Karpas-422 (cell line): ENCODE measurements at regions not wholly inside any gene's neighbourhood (a gene's known extent, or its start where the extent isn't known, plus 50 kb on each side); places are given as distances from the start of the nearest gene placed in this dataset.

ENCODE experiments used
- DNase-seq: peaks from one replicate; pipeline ENCODE4 v3.0.0-alpha.2; 2015
- H2AFZ ChIP-seq: fragments of 200-600 bp; sonication (generic); 2 replicates; pipeline ENCODE4 v1.6.1; 2014; ENCODE audit warnings: antibody characterized with exemption, low read length, mixed read lengths
- H3K27ac ChIP-seq: fragments of 200-600 bp; sonication (generic); 2 replicates; pipeline ENCODE4 v1.5.1; 2014; ENCODE audit warnings: mild to moderate bottlenecking, low read length, moderate library complexity
- H3K27me3 ChIP-seq: fragments of 200-600 bp; sonication (generic); 2 replicates; pipeline ENCODE4 v1.6.1; 2014; ENCODE audit warnings: low read length, mixed read lengths
- H3K36me3 ChIP-seq: fragments of 200-600 bp; sonication (generic); 2 replicates; pipeline ENCODE4 v1.6.1; 2014; ENCODE audit warnings: low read length, mixed read lengths; ENCODE audit not compliant: insufficient read depth
- H3K4me1 ChIP-seq: fragments of 200-600 bp; sonication (generic); 2 replicates; pipeline ENCODE4 v1.6.1; 2014; ENCODE audit warnings: mild to moderate bottlenecking, low read length, mixed read lengths
- H3K4me2 ChIP-seq: fragments of 200-600 bp; sonication (generic); 2 replicates; pipeline ENCODE4 v1.6.1; 2014; ENCODE audit warnings: low read length, low read depth, mild to moderate bottlenecking; ENCODE audit not compliant: poor library complexity, severe bottlenecking
- H3K4me3 ChIP-seq: fragments of 200-600 bp; sonication (generic); 2 replicates; pipeline ENCODE4 v1.5.1; 2014; ENCODE audit warnings: mild to moderate bottlenecking, antibody characterized with exemption, low read length, mixed read lengths
- H3K79me2 ChIP-seq: fragments of 200-600 bp; sonication (generic); 2 replicates; pipeline ENCODE4 v1.6.1; 2014; ENCODE audit warnings: mild to moderate bottlenecking, low read length, mixed read lengths
- H3K9ac ChIP-seq: fragments of 200-600 bp; sonication (generic); 2 replicates; pipeline ENCODE4 v1.6.0; 2014; ENCODE audit warnings: low read length
- H3K9me2 ChIP-seq: fragments of 200-600 bp; sonication (generic), shearing (Covaris generic); replicated peaks from 2 replicates; pipeline ENCODE4 v1.6.0; 2014; ENCODE audit warnings: mild to moderate bottlenecking, low read length, moderate library complexity; ENCODE audit not compliant: insufficient read depth
- H3K9me3 ChIP-seq: fragments of 300-700, 200-600 bp; sonication (generic); 2 replicates; pipeline ENCODE4 v1.6.1; 2014; ENCODE audit warnings: low read length, mixed read lengths
- H4K20me1 ChIP-seq: fragments of 200-600 bp; sonication (generic); 2 replicates; pipeline ENCODE4 v1.6.1; 2014; ENCODE audit warnings: mild to moderate bottlenecking, antibody characterized with exemption, low read length, low read depth; ENCODE audit not compliant: insufficient read depth

- H3K9ac ChIP-seq = no peak overlapping the region
- no peak overlapping the region for H3K4me2 ChIP-seq
- no peaks in the 10 kb centered on the region for H3K9me2 ChIP-seq
- peaks cover 3% of the 10 kb centered on the region; the same call in 1 of the 2 replicates for H3K27me3 ChIP-seq
- no peak overlapping the region for H2AFZ ChIP-seq
- H3K27ac ChIP-seq = no peak overlapping the region
- no peaks in the 10 kb centered on the region for H3K4me1 ChIP-seq
- no peak for DNase-seq
- H3K79me2 ChIP-seq = no peaks in the 10 kb centered on the region
- no peaks in the 10 kb centered on the region for H3K36me3 ChIP-seq
- no peak overlapping the region for H3K4me3 ChIP-seq
- no peaks in the 10 kb centered on the region for H3K9me3 ChIP-seq
- H4K20me1 ChIP-seq = no peaks in the 10 kb centered on the region
Observed at GRCh38 chr10:33539116-33539515, 204.6 kb upstream of the NRP1 start.

- Histone ChIP-seq H3K4me1 (no peaks in the 10 kb centered on the region), H4K20me1 (no peaks in the 10 kb centered on the region), H3K9ac (no peak overlapping the region), H3K9me2 (no peaks in the 10 kb centered on the region), H2AFZ (no peak overlapping the region), H3K9me3 (no peaks in the 10 kb centered on the region), H3K79me2 (no peaks in the 10 kb centered on the region), H3K36me3 (no peaks in the 10 kb centered on the region), H3K4me2 (no peak overlapping the region), H3K27ac (no peak overlapping the region), H3K27me3 (no peaks in the 10 kb centered on the region), H3K4me3 (no peak overlapping the region)
- no peak for DNase-seq
Observed at GRCh38 chr10:33537066-33537465, 202.6 kb upstream of the NRP1 start.

GRCh38 chr10:33536508-33536907 is 202.0 kb upstream of the NRP1 start:
- Histone ChIP-seq H3K9me3 (no peaks in the 10 kb centered on the region), H3K4me1 (no peaks in the 10 kb centered on the region), H3K79me2 (no peaks in the 10 kb centered on the region), H2AFZ (no peak overlapping the region), H3K9me2 (no peaks in the 10 kb centered on the region), H4K20me1 (no peaks in the 10 kb centered on the region), H3K27ac (no peak overlapping the region), H3K36me3 (no peaks in the 10 kb centered on the region), H3K4me3 (no peak overlapping the region), H3K27me3 (no peaks in the 10 kb centered on the region), H3K9ac (no peak overlapping the region), H3K4me2 (no peak overlapping the region)
- no peak for DNase-seq

GRCh38 chr10:33535866-33536265 is 201.4 kb upstream of the NRP1 start:
- H3K9ac ChIP-seq = no peak overlapping the region
- H3K9me2 ChIP-seq = no peaks in the 10 kb centered on the region
- no peaks in the 10 kb centered on the region for H3K4me1 ChIP-seq
- H3K36me3 ChIP-seq = no peaks in the 10 kb centered on the region
- H3K79me2 ChIP-seq = no peaks in the 10 kb centered on the region
- H3K27me3 ChIP-seq = no peaks in the 10 kb centered on the region
- H3K4me3 ChIP-seq = no peak overlapping the region
- no peaks in the 10 kb centered on the region for H4K20me1 ChIP-seq
- H3K9me3 ChIP-seq = no peaks in the 10 kb centered on the region
- H3K27ac ChIP-seq = no peak overlapping the region
- H2AFZ ChIP-seq = no peak overlapping the region
- no peak for DNase-seq
- H3K4me2 ChIP-seq = no peak overlapping the region

DNA sequence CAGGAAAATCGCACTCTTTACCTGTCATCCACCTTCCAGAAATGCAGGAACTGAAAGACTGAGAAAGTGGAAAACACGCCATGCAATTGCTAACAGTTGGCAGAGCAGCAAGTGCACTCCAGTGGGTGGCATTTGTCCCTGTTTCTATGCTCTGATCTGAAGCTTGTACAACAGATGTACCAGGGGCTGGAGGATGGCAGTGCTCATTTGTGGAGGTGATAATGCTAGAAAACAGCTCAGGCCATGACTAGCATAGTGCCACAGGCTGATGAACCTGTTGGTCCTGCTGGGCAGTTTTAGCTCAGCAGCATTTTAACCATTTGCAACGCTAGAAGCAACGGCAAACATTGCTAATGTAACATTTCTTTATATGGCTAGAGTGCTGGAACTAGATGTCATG is 199.9 kb upstream of the NRP1 start:
- H3K4me2 ChIP-seq = no peak overlapping the region

GRCh38 chr10:33533612-33534011 is 199.1 kb upstream of the NRP1 start:
- Histone ChIP-seq H3K9me2 (no peaks in the 10 kb centered on the region), H3K27ac (no peak overlapping the region), H3K79me2 (no peaks in the 10 kb centered on the region), H3K4me3 (no peak overlapping the region), H3K27me3 (no peaks in the 10 kb centered on the region), H4K20me1 (no peaks in the 10 kb centered on the region), H3K9ac (no peak overlapping the region), H2AFZ (no peak overlapping the region), H3K4me1 (no peaks in the 10 kb centered on the region), H3K9me3 (no peaks in the 10 kb centered on the region), H3K4me2 (no peak overlapping the region), H3K36me3 (no peaks in the 10 kb centered on the region)
- no peak for DNase-seq

More for the DNA sequence above, 199.9 kb upstream of the NRP1 start:
- no peaks in the 10 kb centered on the region for H3K36me3 ChIP-seq
- H4K20me1 ChIP-seq = no peaks in the 10 kb centered on the region
- H3K79me2 ChIP-seq = no peaks in the 10 kb centered on the region
- H3K9me3 ChIP-seq = no peaks in the 10 kb centered on the region
- no peak overlapping the region for H3K9ac ChIP-seq
- H3K4me3 ChIP-seq = no peak overlapping the region
- H2AFZ ChIP-seq = no peak overlapping the region
- no peaks in the 10 kb centered on the region for H3K27me3 ChIP-seq
- H3K9me2 ChIP-seq = no peaks in the 10 kb centered on the region
- H3K4me1 ChIP-seq = no peaks in the 10 kb centered on the region
- DNase-seq = no peak
- H3K27ac ChIP-seq = no peak overlapping the region

DNA sequence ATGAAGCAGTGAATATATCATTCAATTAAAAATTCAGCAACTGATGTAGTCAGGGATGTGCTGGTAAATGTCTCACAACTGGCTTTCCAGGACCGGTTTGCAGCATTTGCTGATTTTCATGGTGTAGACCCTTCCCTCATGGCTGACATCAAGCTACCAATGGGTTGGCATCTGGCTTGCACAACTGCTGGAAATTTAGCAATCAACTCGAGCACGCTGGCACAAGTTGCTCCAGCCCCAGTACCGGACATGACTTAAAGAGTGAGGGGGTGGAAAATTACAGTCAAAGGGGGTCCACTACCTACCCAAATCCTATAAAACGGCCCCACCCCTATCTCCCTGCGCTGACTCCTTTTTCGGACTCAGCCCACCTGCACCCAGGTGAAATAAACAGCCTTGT is 198.4 kb upstream of the NRP1 start:
- H3K4me1 ChIP-seq = no peaks in the 10 kb centered on the region
- H3K27ac ChIP-seq = no peak overlapping the region
- no peak overlapping the region for H3K4me3 ChIP-seq
- no peaks in the 10 kb centered on the region for H3K9me3 ChIP-seq
- no peaks in the 10 kb centered on the region for H3K27me3 ChIP-seq
- H2AFZ ChIP-seq = no peak overlapping the region
- H3K9ac ChIP-seq = no peak overlapping the region
- H3K9me2 ChIP-seq = no peaks in the 10 kb centered on the region
- H4K20me1 ChIP-seq = no peaks in the 10 kb centered on the region
- no peak for DNase-seq
- no peak overlapping the region for H3K4me2 ChIP-seq
- no peaks in the 10 kb centered on the region for H3K79me2 ChIP-seq
- H3K36me3 ChIP-seq = no peaks in the 10 kb centered on the region

DNA sequence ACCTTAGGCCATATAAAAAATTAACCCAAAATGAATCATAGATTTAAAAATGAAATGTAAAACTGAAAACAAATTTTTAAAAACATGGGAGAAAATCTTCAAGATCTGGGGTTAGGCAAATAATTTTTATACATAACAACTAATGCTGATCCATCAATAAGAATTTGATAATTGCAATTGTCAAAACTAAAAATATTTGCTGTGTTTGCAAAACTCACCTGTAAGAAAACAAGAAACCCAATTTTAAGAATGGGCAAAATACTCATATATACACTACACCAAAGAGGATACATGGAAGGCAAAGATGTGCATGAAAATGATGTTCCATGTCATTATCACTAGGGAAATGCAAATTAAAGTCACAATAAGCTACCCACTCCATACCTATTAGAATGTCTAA is 194.8 kb upstream of the NRP1 start:
- DNase-seq = no peak
- H3K27ac ChIP-seq = no peak overlapping the region
- H4K20me1 ChIP-seq = no peaks in the 10 kb centered on the region
- no peak overlapping the region for H2AFZ ChIP-seq
- no peaks in the 10 kb centered on the region for H3K9me2 ChIP-seq
- no peaks in the 10 kb centered on the region for H3K9me3 ChIP-seq
- no peaks in the 10 kb centered on the region for H3K36me3 ChIP-seq
- H3K4me1 ChIP-seq = no peaks in the 10 kb centered on the region
- no peak overlapping the region for H3K9ac ChIP-seq
- H3K4me2 ChIP-seq = no peak overlapping the region
- no peak overlapping the region for H3K4me3 ChIP-seq
- no peaks in the 10 kb centered on the region for H3K79me2 ChIP-seq
- no peaks in the 10 kb centered on the region for H3K27me3 ChIP-seq

- Histone ChIP-seq H3K9me3 (no peaks in the 10 kb centered on the region), H4K20me1 (no peaks in the 10 kb centered on the region), H3K36me3 (no peaks in the 10 kb centered on the region), H3K27ac (no peak overlapping the region), H3K9ac (no peak overlapping the region), H3K4me3 (no peak overlapping the region), H3K4me1 (no peaks in the 10 kb centered on the region), H3K4me2 (no peak overlapping the region), H3K79me2 (no peaks in the 10 kb centered on the region), H2AFZ (no peak overlapping the region), H3K9me2 (no peaks in the 10 kb centered on the region), H3K27me3 (no peaks in the 10 kb centered on the region)
- DNase-seq = no peak
Observed at GRCh38 chr10:33524966-33525365, 190.5 kb upstream of the NRP1 start.
